PC-9 (cell line): ENCODE measurements at regions not wholly inside any gene's neighbourhood (a gene's known extent, or its start where the extent isn't known, plus 50 kb on each side); places are given as distances from the start of the nearest gene placed in this dataset.

Experiments used
- BruUV-seq: library from RNA; stranded (reverse); fragments of 400-500 nt; replicated peaks from 2 replicates; lab custom pipeline; 2021; lab: Mats Ljungman, UMichigan
- CTCF ChIA-PET: fragments of 300-600 bp; sonication (Branson Sonifier 250); formaldehyde crosslinking; loops from one replicate; lab custom pipeline; 2022; ENCODE audit warnings: antibody characterized with exemption; lab: Charles Lee
- POLR2A ChIA-PET: fragments of 300-600 bp; sonication (Branson Sonifier 250); formaldehyde crosslinking; loops from one replicate; lab custom pipeline; 2022; ENCODE audit warnings: antibody characterized with exemption; ENCODE audit not compliant: unreplicated experiment; lab: Charles Lee
- DNase-seq, 2 experiments: peaks; one replicate each; pipeline versions ENCODE4 v3.0.0 to v3.0.0-alpha.2; 2015 to 2022; ENCODE audit warnings: mixed read lengths in 1 of 2
- H2AFZ ChIP-seq: fragments of 200-600 bp; sonication (generic); 2 replicates; pipeline ENCODE4 v1.8.1; 2017; ENCODE audit warnings: antibody characterized with exemption
- H3F3A ChIP-seq: fragments of 200-600 bp; sonication (generic); 2 replicates; pipeline ENCODE4 v1.8.1; 2017; ENCODE audit warnings: antibody characterized with exemption, mild to moderate bottlenecking, low read depth; ENCODE audit not compliant: insufficient read depth
- H3K27ac ChIP-seq: fragments of 200-600 bp; sonication (generic); 2 replicates; pipeline ENCODE4 v1.6.1; 2016; ENCODE audit warnings: mixed run types
- H3K27me3 ChIP-seq: fragments of 200-600 bp; sonication (generic); 2 replicates; pipeline ENCODE4 v1.6.1; 2016; ENCODE audit warnings: low read depth, mixed run types; ENCODE audit not compliant: insufficient read depth
- H3K36me3 ChIP-seq: fragments of 200-600 bp; sonication (generic); 2 replicates; pipeline ENCODE4 v1.6.1; 2016; ENCODE audit warnings: low read depth, mixed run types
- H3K4me1 ChIP-seq: fragments of 200-600 bp; sonication (generic); replicated peaks from 2 replicates; pipeline ENCODE4 v1.6.1; 2016; ENCODE audit warnings: mixed run types; ENCODE audit not compliant: insufficient read depth
- H3K4me2 ChIP-seq: fragments of 200-600 bp; sonication (generic); 2 replicates; pipeline ENCODE4 v1.6.1; 2017; ENCODE audit warnings: mixed run types
- H3K4me3 ChIP-seq: fragments of 200-600 bp; sonication (generic); 2 replicates; pipeline ENCODE4 v1.6.1; 2016; ENCODE audit warnings: mixed run types
- H3K79me2 ChIP-seq: fragments of 200-600 bp; sonication (generic); 2 replicates; pipeline ENCODE4 v1.6.1; 2017; ENCODE audit warnings: low read depth, mixed run types
- H3K9me2 ChIP-seq: fragments of 200-600 bp; sonication (generic); 2 replicates; pipeline ENCODE4 v1.8.1; 2017; ENCODE audit warnings: mild to moderate bottlenecking; ENCODE audit not compliant: insufficient read depth
- H3K9me3 ChIP-seq: fragments of 200-600 bp; sonication (generic); 2 replicates; pipeline ENCODE4 v1.8.1; 2016; ENCODE audit warnings: low read depth; ENCODE audit not compliant: insufficient read depth
- H4K20me1 ChIP-seq: fragments of 200-600 bp; sonication (generic); 2 replicates; pipeline ENCODE4 v1.8.1; 2017; ENCODE audit not compliant: insufficient read depth
- EZH2 ChIP-seq: fragments of 200-600 bp; sonication (generic); IDR thresholded peaks from 2 replicates; pipeline ENCODE4 v1.8.0; 2017; ENCODE audit warnings: antibody characterized with exemption, low read depth
- intact Hi-C: fragments of 100-400 bp; cut with micrococcal nuclease; formaldehyde crosslinking; loops from one replicate; pipeline ENCODE4 v1.10.0; 2022; ENCODE audit not compliant: unreplicated experiment
- TF ChIP-seq, protein P1 (sequence below): fragments of 200-600 bp; sonication (generic); conservative IDR thresholded peaks from 2 replicates; pipeline ENCODE4 v1.6.1; 2017; ENCODE audit warnings: mixed run types, antibody characterized with exemption, mild to moderate bottlenecking, moderate library complexity

GRCh38 chr7:38002689-38003088, 82.2 kb downstream of the EPDR1 start:
- Histone ChIP-seq H4K20me1 (no peaks in the 10 kb centered on the region), H3K27me3 (no peaks in the 10 kb centered on the region), H3K36me3 (no peaks in the 10 kb centered on the region), H3K79me2 (no peaks in the 10 kb centered on the region), H3K9me3 (no peaks in the 10 kb centered on the region), H3K4me2 (no peak overlapping the region), H3K9me2 (no peaks in the 10 kb centered on the region), H2AFZ (no peak overlapping the region), H3K27ac (no peak overlapping the region), H3F3A (no peaks in the 10 kb centered on the region), H3K4me3 (no peak overlapping the region), H3K4me1 (no peaks in the 10 kb centered on the region)
- CTCF ChIA-PET, result no interaction called here
- no peak for DNase-seq
- intact Hi-C loops, result no loop called here
- POLR2A ChIA-PET, result no interaction called here
- TF ChIP-seq, protein P1, sequence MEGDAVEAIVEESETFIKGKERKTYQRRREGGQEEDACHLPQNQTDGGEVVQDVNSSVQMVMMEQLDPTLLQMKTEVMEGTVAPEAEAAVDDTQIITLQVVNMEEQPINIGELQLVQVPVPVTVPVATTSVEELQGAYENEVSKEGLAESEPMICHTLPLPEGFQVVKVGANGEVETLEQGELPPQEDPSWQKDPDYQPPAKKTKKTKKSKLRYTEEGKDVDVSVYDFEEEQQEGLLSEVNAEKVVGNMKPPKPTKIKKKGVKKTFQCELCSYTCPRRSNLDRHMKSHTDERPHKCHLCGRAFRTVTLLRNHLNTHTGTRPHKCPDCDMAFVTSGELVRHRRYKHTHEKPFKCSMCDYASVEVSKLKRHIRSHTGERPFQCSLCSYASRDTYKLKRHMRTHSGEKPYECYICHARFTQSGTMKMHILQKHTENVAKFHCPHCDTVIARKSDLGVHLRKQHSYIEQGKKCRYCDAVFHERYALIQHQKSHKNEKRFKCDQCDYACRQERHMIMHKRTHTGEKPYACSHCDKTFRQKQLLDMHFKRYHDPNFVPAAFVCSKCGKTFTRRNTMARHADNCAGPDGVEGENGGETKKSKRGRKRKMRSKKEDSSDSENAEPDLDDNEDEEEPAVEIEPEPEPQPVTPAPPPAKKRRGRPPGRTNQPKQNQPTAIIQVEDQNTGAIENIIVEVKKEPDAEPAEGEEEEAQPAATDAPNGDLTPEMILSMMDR, result no peak
- no peak for TF ChIP-seq EZH2
- no TSS peak for BruUV-seq

DNA sequence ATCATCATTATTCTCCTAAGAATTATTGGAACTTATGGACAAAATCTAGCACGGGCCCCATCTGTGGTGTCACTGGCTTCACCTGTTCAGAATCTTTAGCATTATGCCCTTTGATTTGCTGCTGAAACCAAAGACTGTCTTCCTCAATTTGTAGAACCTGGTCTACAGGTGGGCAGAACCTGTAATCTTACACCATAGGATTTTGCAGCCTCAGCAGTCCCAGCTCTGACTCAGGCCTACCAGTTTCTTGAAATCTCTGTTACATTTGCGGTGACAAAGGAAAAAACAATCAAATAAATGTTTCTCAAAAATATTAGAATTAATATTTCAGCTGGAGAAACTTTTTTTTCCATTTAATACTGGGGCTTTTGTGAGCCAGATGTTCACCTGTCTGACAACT, 86.1 kb downstream of the EPDR1 start:
- POLR2A ChIA-PET, result interaction anchor here (0.7 kb wide), 1 partner anchor 655 kb away, joined by 3 read pairs; no protein-coding TSS in a partner anchor
- intact Hi-C loops, result no loop called here
- CTCF ChIA-PET, result no interaction called here

DNA sequence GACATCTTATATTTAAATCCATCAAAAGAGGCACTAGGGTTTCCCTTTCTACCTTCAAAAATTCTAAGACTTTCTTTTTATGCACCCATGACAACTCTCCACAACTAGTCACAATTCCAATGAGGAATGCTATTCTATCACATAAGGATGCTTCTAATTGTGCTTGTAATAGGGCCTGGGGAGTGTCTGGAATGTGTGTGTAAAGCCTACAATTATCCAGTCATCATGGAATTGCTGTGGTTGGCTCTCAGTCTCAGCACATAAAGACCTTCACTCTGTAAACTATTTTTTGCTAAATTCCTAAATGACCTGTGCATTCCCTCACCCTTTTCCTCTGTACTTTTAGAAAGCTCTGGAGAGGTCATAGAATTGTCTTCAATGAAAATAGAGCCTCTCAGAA, 86.7 kb downstream of the EPDR1 start:
- CTCF ChIA-PET, result no interaction called here
- intact Hi-C loops, result no loop called here
- BruUV-seq, result no TSS peak

More for the DNA sequence above, 86.1 kb downstream of the EPDR1 start:
- DNase-seq, result no peak
- Histone ChIP-seq H3K9me2 (no peaks in the 10 kb centered on the region), H3K9me3 (no peaks in the 10 kb centered on the region), H3K79me2 (no peaks in the 10 kb centered on the region), H3K27ac (no peak overlapping the region), H2AFZ (no peak overlapping the region), H3K36me3 (no peaks in the 10 kb centered on the region), H4K20me1 (no peaks in the 10 kb centered on the region), H3K4me1 (no peaks in the 10 kb centered on the region), H3K27me3 (no peaks in the 10 kb centered on the region), H3F3A (no peaks in the 10 kb centered on the region), H3K4me2 (no peak overlapping the region), H3K4me3 (no peak overlapping the region)
- TF ChIP-seq, protein P1, result no peak
- no peak for TF ChIP-seq EZH2
- no TSS peak for BruUV-seq

More for the DNA sequence above, 86.7 kb downstream of the EPDR1 start:
- no peak overlapping the region for H2AFZ ChIP-seq
- no peaks in the 10 kb centered on the region for H3K79me2 ChIP-seq
- no peak for TF ChIP-seq EZH2
- TF ChIP-seq, protein P1, result no peak
- H3K4me2 ChIP-seq, result no peak overlapping the region
- no peak for DNase-seq
- no peak overlapping the region for H3K27ac ChIP-seq
- no peaks in the 10 kb centered on the region for H3K36me3 ChIP-seq
- no peaks in the 10 kb centered on the region for H3K9me3 ChIP-seq
- no peak overlapping the region for H3K4me3 ChIP-seq
- no peaks in the 10 kb centered on the region for H4K20me1 ChIP-seq
- H3F3A ChIP-seq, result no peaks in the 10 kb centered on the region
- H3K4me1 ChIP-seq, result no peaks in the 10 kb centered on the region
- H3K27me3 ChIP-seq, result no peaks in the 10 kb centered on the region
- H3K9me2 ChIP-seq, result no peaks in the 10 kb centered on the region
- POLR2A ChIA-PET, result interaction anchor here (0.7 kb wide), 1 partner anchor 656 kb away, joined by 3 read pairs; no protein-coding TSS in a partner anchor
